ENCODE measurements at regions not wholly inside any gene's neighbourhood (a gene's known extent, or its start where the extent isn't known, plus 50 kb on each side); places are given as distances from the start of the nearest gene placed in this dataset.

DNA sequence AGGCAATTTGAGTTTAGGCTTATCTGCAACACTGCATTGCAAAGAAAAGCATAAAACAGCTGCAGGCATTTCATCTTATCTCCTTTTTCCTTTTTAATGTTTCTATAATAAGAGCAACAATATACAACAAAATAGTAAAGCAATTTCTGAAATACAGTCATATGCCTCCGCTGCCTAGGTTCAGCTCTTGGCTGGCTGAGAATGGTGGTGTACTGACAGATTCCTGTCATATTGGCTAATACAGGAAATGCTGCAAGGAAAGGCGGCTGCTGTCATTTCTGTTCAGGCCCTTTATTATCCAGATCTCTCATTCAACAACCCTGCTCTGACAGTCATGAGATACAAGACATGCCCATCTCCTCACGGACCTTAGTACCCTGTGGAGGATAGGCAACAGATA lies 677.0 kb downstream of the TAF11L14 start:
- intact Hi-C loops (cut with micrococcal nuclease) = loop anchor here (5.0 kb wide), 1 partner anchor 1094 kb away; the partner anchor contains the start of gene BASP1

DNA sequence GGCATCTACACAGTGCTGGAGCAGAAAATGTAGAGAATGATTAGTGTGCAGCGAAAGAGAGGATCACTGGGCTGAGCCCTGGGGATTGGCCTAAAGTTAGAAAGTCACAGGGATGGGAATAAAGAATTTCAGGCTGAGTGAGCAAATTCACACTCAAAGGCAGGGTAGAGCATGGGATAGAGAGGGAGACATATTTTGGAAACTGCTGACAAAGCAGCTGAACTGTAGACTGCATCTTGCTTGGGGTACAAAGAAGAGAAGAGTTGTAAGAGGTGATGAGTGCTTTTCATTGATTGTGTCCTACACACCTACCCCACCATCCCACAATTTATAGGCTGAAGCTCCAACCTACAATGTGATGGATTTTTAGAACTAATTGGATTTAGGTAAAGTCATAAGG lies 677.8 kb downstream of the TAF11L14 start:
- ChIA-PET CTCF (no interaction called here), POLR2A (no interaction called here)
- H3K4me1 Mint-ChIP-seq (ENCODE audit: low read depth) = no peaks in the 10 kb centered on the region
- no peak overlapping the region for H3K27ac Mint-ChIP-seq
- no peak for ATAC-seq
- intact Hi-C loops (cut with micrococcal nuclease) = loop anchor here (5.0 kb wide), 1 partner anchor 1095 kb away; the partner anchor contains the start of gene BASP1
- no peaks in the 10 kb centered on the region for H3K9me3 Mint-ChIP-seq
- no peak overlapping the region for H3K4me3 Mint-ChIP-seq
- TF ChIP-seq CTCF (IDR thresholded peaks at IDR 0.05) = no peak
- H3K36me3 Mint-ChIP-seq (ENCODE audit: low read depth) = no peaks in the 10 kb centered on the region
- no peaks in the 10 kb centered on the region for H3K27me3 Mint-ChIP-seq
- no peak for DNase-seq

More for the DNA sequence above, 677.0 kb downstream of the TAF11L14 start:
- Mint-ChIP-seq H3K4me1 (ENCODE audit: low read depth) (no peaks in the 10 kb centered on the region), H3K27ac (no peak overlapping the region), H3K27me3 (no peaks in the 10 kb centered on the region), H3K9me3 (no peaks in the 10 kb centered on the region), H3K36me3 (ENCODE audit: low read depth) (no peaks in the 10 kb centered on the region), H3K4me3 (no peak overlapping the region)
- ChIA-PET CTCF (interaction anchor here (0.9 kb wide), 1 partner anchor 366 kb away, joined by 3 read pairs; no protein-coding TSS in a partner anchor), POLR2A (no interaction called here)
- DNase-seq = no peak
- no peak for ATAC-seq
- no peak for TF ChIP-seq CTCF (IDR thresholded peaks at IDR 0.05)

DNA sequence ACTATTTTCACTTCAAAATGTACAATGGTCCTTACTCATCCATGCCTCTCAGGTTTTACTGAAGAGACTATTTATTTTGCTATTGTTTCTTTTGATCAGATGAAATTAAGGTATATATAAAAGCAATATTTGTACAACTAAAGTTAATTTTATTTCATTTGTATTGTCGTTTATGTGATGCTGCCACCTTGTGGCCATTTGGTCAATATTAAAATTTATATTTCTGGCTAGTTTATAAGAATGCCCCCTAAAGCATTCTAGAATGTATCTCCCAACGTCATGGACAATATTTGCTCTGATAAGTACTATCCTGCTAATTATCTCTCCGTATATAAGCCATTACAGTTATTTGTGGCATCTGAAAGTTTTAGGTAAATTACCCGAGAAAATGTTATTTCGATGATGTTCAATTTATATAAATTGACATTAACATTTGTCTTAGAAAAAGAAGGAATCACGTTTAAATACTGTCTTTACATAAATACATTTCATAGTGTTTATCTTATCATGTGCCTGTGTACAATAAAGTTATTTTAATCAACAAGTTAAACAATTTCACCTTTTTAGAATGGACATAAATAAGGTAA lies 680.0 kb downstream of the TAF11L14 start:
- ChIA-PET POLR2A (no interaction called here), CTCF (interaction anchor here (1.1 to 1.2 kb wide), 2 partner anchors 9 to 1098 kb away, joined by 3 to 8 read pairs; no protein-coding TSS in a partner anchor)
- H3K9me3 Mint-ChIP-seq = no peaks in the 10 kb centered on the region
- H3K36me3 Mint-ChIP-seq (ENCODE audit: low read depth) = no peaks in the 10 kb centered on the region
- peak; percentile 50 for TF ChIP-seq CTCF (IDR thresholded peaks at IDR 0.05)
- H3K27me3 Mint-ChIP-seq = no peaks in the 10 kb centered on the region
- no peak overlapping the region for H3K4me3 Mint-ChIP-seq
- ATAC-seq (no peak), DNase-seq (peak; percentile 15)
- no peaks in the 10 kb centered on the region for H3K4me1 Mint-ChIP-seq (ENCODE audit: low read depth)
- H3K27ac Mint-ChIP-seq = no peak overlapping the region
- intact Hi-C loops (cut with micrococcal nuclease) = loop anchor here (5.0 kb wide), 1 partner anchor 1097 kb away; the partner anchor contains the start of gene BASP1

DNA sequence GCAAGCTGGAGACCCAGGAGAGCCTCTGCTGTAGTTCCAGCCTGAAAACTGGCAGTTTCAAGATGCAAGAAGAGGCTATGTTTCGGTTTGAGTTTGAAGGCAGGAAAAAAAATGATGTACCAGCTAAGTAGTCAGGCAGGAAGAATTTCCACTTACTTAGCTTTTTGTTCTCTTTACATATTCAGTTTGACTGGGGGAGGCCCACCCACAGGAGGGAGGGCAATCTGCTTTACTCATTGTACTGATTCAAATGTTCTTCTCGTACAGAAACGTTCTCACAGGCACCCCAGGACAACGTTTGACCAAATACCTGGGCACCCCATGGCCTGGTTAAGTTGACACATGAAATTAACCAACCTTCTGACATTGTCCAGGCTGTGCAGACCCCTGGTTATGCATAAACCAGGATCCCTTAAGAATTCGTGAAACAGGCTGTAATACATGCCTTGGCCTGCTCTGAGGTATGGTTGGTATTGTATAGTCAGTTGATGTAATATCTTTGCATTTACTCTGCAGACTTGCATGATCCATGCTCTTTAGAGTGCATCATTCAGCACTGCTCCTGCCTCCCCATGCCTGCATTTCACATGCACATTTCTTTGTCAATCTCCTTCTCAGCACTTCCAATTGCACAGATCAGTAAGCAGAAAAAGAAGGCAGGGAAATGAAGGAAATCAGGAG lies 687.1 kb downstream of the TAF11L14 start:
- Mint-ChIP-seq H3K27ac (no peak overlapping the region), H3K4me3 (no peak overlapping the region), H3K27me3 (no peaks in the 10 kb centered on the region), H3K36me3 (ENCODE audit: low read depth) (no peaks in the 10 kb centered on the region), H3K4me1 (ENCODE audit: low read depth) (no peaks in the 10 kb centered on the region), H3K9me3 (no peaks in the 10 kb centered on the region)
- CTCF ChIA-PET = no interaction called here
- POLR2A ChIA-PET = no interaction called here
- no peak for TF ChIP-seq CTCF (IDR thresholded peaks at IDR 0.05)
- no peak for ATAC-seq
- intact Hi-C loops (cut with micrococcal nuclease) = no loop called here
- no peak for DNase-seq

GRCh38 chr5:18323891-18324290 lies 689.6 kb downstream of the TAF11L14 start:
- TF ChIP-seq CTCF (IDR thresholded peaks at IDR 0.05) = no peak
- ATAC-seq (no peak), DNase-seq (no peak)
- Mint-ChIP-seq H3K4me3 (no peak overlapping the region), H3K4me1 (ENCODE audit: low read depth) (no peaks in the 10 kb centered on the region), H3K27me3 (no peaks in the 10 kb centered on the region), H3K36me3 (ENCODE audit: low read depth) (no peaks in the 10 kb centered on the region), H3K27ac (no peak overlapping the region), H3K9me3 (no peaks in the 10 kb centered on the region)
- ChIA-PET CTCF (interaction anchor here (0.7 kb wide), 1 partner anchor 9 kb away, joined by 3 read pairs; no protein-coding TSS in a partner anchor), POLR2A (no interaction called here)
- intact Hi-C loops (cut with micrococcal nuclease) = no loop called here

All from activated CD8-positive, alpha-beta T cell treated with anti-CD3 and anti-CD28 coated beads for 36 hours (primary cell).